SK-N-SH (cell line): ENCODE measurements at regions not wholly inside any gene's neighbourhood (a gene's known extent, or its start where the extent isn't known, plus 50 kb on each side); places are given as distances from the start of the nearest gene placed in this dataset.

Experiments used
- CHD2 ChIP-seq: fragments of 150-350 bp; IDR thresholded peaks from 2 replicates; pipeline ENCODE4 v1.6.1; 2018; ENCODE audit warnings: low read length; ENCODE audit not compliant: partially characterized antibody
- EP300 ChIP-seq, 2 experiments: IDR thresholded peaks; 2 replicates each; pipeline versions ENCODE4 v1.4.0 to v1.6.1; 2012; ENCODE audit warnings: borderline replicate concordance in 1 of 2, low read depth in 1 of 2, low read length in 1 of 2
- EZH2phosphoT487 ChIP-seq: fragments of 200-600 bp; sonication (generic); IDR thresholded peaks from 2 replicates; pipeline ENCODE4 v1.6.1; 2017; ENCODE audit warnings: low read depth, mixed run types, mild to moderate bottlenecking, antibody characterized with exemption, moderate library complexity, borderline replicate concordance
- SMC3 ChIP-seq: IDR thresholded peaks from 2 replicates; pipeline ENCODE4 v1.6.1; 2012; ENCODE audit warnings: low read depth, low read length, improper control_type of control experiment
- YY1 ChIP-seq: IDR thresholded peaks from 2 replicates; pipeline ENCODE4 v1.4.0; 2012; ENCODE audit warnings: low read depth, mild to moderate bottlenecking
- TF ChIP-seq, protein P1 (sequence below): fragments of 200-600 bp; sonication (generic); IDR thresholded peaks from 2 replicates; pipeline ENCODE4 v1.6.1; 2017; ENCODE audit warnings: antibody characterized with exemption, mild to moderate bottlenecking, moderate library complexity
- TF ChIP-seq, protein P2 (sequence below): IDR thresholded peaks from 2 replicates; pipeline ENCODE4 v1.4.0; 2012; ENCODE audit warnings: low read depth
- TF ChIP-seq, protein P3 (sequence below): IDR thresholded peaks from 2 replicates; pipeline ENCODE4 v1.4.0; 2012; ENCODE audit warnings: low read depth, borderline replicate concordance
- TF ChIP-seq, protein P4 (sequence below): fragments of 150-350 bp; IDR thresholded peaks from 2 replicates; pipeline ENCODE4 v1.6.1; 2016; ENCODE audit warnings: mild to moderate bottlenecking, low read depth, low read length
- TF ChIP-seq, protein P5 (sequence below): IDR thresholded peaks from 2 replicates; pipeline ENCODE4 v1.6.1; 2012; ENCODE audit warnings: mild to moderate bottlenecking, low read depth, low read length, moderate library complexity
- TF ChIP-seq, protein P6 (sequence below): fragments of 150-350 bp; IDR thresholded peaks from 2 replicates; pipeline ENCODE4 v1.6.1; 2017; ENCODE audit warnings: antibody characterized with exemption, low read length, low read depth, borderline replicate concordance

DNA sequence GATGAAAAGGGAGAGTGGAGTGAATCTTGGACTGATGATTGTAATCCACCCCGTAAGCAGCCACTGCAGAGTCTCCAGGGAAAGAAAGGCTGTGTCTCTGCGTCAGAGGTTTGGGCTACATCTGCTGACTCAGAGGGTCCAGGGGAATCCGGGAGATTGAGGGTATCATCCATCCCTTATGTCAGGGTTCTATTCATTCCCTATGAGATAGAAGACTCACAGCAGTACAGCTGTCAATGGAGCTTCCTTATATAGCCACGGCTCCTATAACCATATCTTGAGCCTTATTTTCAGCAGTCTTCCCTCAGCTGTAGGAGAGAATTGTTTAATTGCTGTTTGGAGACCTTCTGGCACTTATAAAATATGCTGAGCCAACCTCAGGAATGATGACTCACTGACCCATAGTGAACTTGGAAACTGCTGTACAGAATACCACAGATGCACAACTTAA is 558.2 kb upstream of the PFKP start:
- TF ChIP-seq, protein P1, sequence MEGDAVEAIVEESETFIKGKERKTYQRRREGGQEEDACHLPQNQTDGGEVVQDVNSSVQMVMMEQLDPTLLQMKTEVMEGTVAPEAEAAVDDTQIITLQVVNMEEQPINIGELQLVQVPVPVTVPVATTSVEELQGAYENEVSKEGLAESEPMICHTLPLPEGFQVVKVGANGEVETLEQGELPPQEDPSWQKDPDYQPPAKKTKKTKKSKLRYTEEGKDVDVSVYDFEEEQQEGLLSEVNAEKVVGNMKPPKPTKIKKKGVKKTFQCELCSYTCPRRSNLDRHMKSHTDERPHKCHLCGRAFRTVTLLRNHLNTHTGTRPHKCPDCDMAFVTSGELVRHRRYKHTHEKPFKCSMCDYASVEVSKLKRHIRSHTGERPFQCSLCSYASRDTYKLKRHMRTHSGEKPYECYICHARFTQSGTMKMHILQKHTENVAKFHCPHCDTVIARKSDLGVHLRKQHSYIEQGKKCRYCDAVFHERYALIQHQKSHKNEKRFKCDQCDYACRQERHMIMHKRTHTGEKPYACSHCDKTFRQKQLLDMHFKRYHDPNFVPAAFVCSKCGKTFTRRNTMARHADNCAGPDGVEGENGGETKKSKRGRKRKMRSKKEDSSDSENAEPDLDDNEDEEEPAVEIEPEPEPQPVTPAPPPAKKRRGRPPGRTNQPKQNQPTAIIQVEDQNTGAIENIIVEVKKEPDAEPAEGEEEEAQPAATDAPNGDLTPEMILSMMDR, result no peak
- TF ChIP-seq EZH2phosphoT487 (no peak), EP300 (IDR thresholded peaks at IDR 0.05; ENCODE audit: borderline replicate concordance in 1 of 2, low read depth in 1 of 2, low read length in 1 of 2) (no peak), CHD2 (no peak), YY1 (no peak), SMC3 (no peak)
- TF ChIP-seq, protein P2, sequence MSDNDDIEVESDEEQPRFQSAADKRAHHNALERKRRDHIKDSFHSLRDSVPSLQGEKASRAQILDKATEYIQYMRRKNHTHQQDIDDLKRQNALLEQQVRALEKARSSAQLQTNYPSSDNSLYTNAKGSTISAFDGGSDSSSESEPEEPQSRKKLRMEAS, result no peak
- TF ChIP-seq, protein P3, sequence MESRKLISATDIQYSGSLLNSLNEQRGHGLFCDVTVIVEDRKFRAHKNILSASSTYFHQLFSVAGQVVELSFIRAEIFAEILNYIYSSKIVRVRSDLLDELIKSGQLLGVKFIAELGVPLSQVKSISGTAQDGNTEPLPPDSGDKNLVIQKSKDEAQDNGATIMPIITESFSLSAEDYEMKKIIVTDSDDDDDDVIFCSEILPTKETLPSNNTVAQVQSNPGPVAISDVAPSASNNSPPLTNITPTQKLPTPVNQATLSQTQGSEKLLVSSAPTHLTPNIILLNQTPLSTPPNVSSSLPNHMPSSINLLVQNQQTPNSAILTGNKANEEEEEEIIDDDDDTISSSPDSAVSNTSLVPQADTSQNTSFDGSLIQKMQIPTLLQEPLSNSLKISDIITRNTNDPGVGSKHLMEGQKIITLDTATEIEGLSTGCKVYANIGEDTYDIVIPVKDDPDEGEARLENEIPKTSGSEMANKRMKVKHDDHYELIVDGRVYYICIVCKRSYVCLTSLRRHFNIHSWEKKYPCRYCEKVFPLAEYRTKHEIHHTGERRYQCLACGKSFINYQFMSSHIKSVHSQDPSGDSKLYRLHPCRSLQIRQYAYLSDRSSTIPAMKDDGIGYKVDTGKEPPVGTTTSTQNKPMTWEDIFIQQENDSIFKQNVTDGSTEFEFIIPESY, result no peak
- TF ChIP-seq, protein P4, sequence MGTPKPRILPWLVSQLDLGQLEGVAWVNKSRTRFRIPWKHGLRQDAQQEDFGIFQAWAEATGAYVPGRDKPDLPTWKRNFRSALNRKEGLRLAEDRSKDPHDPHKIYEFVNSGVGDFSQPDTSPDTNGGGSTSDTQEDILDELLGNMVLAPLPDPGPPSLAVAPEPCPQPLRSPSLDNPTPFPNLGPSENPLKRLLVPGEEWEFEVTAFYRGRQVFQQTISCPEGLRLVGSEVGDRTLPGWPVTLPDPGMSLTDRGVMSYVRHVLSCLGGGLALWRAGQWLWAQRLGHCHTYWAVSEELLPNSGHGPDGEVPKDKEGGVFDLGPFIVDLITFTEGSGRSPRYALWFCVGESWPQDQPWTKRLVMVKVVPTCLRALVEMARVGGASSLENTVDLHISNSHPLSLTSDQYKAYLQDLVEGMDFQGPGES, result no peak
- TF ChIP-seq, protein P5, sequence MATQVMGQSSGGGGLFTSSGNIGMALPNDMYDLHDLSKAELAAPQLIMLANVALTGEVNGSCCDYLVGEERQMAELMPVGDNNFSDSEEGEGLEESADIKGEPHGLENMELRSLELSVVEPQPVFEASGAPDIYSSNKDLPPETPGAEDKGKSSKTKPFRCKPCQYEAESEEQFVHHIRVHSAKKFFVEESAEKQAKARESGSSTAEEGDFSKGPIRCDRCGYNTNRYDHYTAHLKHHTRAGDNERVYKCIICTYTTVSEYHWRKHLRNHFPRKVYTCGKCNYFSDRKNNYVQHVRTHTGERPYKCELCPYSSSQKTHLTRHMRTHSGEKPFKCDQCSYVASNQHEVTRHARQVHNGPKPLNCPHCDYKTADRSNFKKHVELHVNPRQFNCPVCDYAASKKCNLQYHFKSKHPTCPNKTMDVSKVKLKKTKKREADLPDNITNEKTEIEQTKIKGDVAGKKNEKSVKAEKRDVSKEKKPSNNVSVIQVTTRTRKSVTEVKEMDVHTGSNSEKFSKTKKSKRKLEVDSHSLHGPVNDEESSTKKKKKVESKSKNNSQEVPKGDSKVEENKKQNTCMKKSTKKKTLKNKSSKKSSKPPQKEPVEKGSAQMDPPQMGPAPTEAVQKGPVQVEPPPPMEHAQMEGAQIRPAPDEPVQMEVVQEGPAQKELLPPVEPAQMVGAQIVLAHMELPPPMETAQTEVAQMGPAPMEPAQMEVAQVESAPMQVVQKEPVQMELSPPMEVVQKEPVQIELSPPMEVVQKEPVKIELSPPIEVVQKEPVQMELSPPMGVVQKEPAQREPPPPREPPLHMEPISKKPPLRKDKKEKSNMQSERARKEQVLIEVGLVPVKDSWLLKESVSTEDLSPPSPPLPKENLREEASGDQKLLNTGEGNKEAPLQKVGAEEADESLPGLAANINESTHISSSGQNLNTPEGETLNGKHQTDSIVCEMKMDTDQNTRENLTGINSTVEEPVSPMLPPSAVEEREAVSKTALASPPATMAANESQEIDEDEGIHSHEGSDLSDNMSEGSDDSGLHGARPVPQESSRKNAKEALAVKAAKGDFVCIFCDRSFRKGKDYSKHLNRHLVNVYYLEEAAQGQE, result no peak
- TF ChIP-seq, protein P6, sequence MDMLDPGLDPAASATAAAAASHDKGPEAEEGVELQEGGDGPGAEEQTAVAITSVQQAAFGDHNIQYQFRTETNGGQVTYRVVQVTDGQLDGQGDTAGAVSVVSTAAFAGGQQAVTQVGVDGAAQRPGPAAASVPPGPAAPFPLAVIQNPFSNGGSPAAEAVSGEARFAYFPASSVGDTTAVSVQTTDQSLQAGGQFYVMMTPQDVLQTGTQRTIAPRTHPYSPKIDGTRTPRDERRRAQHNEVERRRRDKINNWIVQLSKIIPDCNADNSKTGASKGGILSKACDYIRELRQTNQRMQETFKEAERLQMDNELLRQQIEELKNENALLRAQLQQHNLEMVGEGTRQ, result no peak
